ENCODE measurements at regions not wholly inside any gene's neighbourhood (a gene's known extent, or its start where the extent isn't known, plus 50 kb on each side); places are given as distances from the start of the nearest gene placed in this dataset.
A peak's percentile ranks its signal among the peaks of the same experiment; 100 is the strongest.

GRCh38 chr2:139836769-139837168, 1056.6 kb upstream of the NXPH2 start:
- H3K36me3 ChIP-seq (ENCODE audit: insufficient read depth, low read length): no peaks in the 10 kb centered on the region
- no peak overlapping the region for H3K4me3 ChIP-seq
- TF ChIP-seq POLR2AphosphoS5 (IDR thresholded peaks at IDR 0.05; ENCODE audit: borderline replicate concordance, low read depth, low read length): no peak
- TF ChIP-seq FOXP2 (optimal IDR thresholded peaks at IDR 0.05; ENCODE audit: control extremely low read depth, extremely low read length, insufficient read depth): no peak
- no peak for TF ChIP-seq EZH2 (IDR thresholded peaks at IDR 0.05)
- no peak overlapping the region for H3K9ac ChIP-seq (ENCODE audit: insufficient read length)
- H3K27ac ChIP-seq: no peak overlapping the region
- H3K9me3 ChIP-seq (ENCODE audit: low read depth, low read length): peaks cover 5% of the 10 kb centered on the region; the same call in 1 of the 2 replicates
- DNase-seq (ENCODE audit: low read depth, low spot score): no peak

GRCh38 chr2:139835101-139835500, 1054.9 kb upstream of the NXPH2 start:
- DNase-seq (ENCODE audit: low read depth, low spot score): no peak
- Histone ChIP-seq H3K9me3 (ENCODE audit: low read depth, low read length) (no peaks in the 10 kb centered on the region), H3K27ac (no peak overlapping the region), H3K9ac (ENCODE audit: insufficient read length) (no peak overlapping the region), H3K4me3 (no peak overlapping the region), H3K36me3 (ENCODE audit: insufficient read depth, low read length) (no peaks in the 10 kb centered on the region)
- TF ChIP-seq FOXP2 (optimal IDR thresholded peaks at IDR 0.05; ENCODE audit: control extremely low read depth, extremely low read length, insufficient read depth) (no peak), POLR2AphosphoS5 (IDR thresholded peaks at IDR 0.05; ENCODE audit: borderline replicate concordance, low read depth, low read length) (no peak), EZH2 (IDR thresholded peaks at IDR 0.05) (no peak)

GRCh38 chr2:139828011-139828410, 1047.8 kb upstream of the NXPH2 start:
- no peaks in the 10 kb centered on the region for H3K36me3 ChIP-seq (ENCODE audit: insufficient read depth, low read length)
- H3K9me3 ChIP-seq (ENCODE audit: low read depth, low read length): no peaks in the 10 kb centered on the region
- no peak overlapping the region for H3K4me3 ChIP-seq
- H3K27ac ChIP-seq: no peak overlapping the region
- TF ChIP-seq EZH2 (IDR thresholded peaks at IDR 0.05) (no peak), FOXP2 (optimal IDR thresholded peaks at IDR 0.05; ENCODE audit: control extremely low read depth, extremely low read length, insufficient read depth) (no peak), POLR2AphosphoS5 (IDR thresholded peaks at IDR 0.05; ENCODE audit: borderline replicate concordance, low read depth, low read length) (no peak)
- H3K9ac ChIP-seq (ENCODE audit: insufficient read length): no peak overlapping the region
- no peak for DNase-seq (ENCODE audit: low read depth, low spot score)

GRCh38 chr2:139825726-139826125, 1045.5 kb upstream of the NXPH2 start:
- no peak for DNase-seq (ENCODE audit: low read depth, low spot score)
- H3K4me3 ChIP-seq: no peak overlapping the region
- TF ChIP-seq FOXP2 (optimal IDR thresholded peaks at IDR 0.05; ENCODE audit: control extremely low read depth, extremely low read length, insufficient read depth) (no peak), EZH2 (IDR thresholded peaks at IDR 0.05) (no peak), POLR2AphosphoS5 (IDR thresholded peaks at IDR 0.05; ENCODE audit: borderline replicate concordance, low read depth, low read length) (no peak)
- H3K9ac ChIP-seq (ENCODE audit: insufficient read length): no peak overlapping the region
- no peak overlapping the region for H3K27ac ChIP-seq
- no peaks in the 10 kb centered on the region for H3K9me3 ChIP-seq (ENCODE audit: low read depth, low read length)
- no peaks in the 10 kb centered on the region for H3K36me3 ChIP-seq (ENCODE audit: insufficient read depth, low read length)

DNA sequence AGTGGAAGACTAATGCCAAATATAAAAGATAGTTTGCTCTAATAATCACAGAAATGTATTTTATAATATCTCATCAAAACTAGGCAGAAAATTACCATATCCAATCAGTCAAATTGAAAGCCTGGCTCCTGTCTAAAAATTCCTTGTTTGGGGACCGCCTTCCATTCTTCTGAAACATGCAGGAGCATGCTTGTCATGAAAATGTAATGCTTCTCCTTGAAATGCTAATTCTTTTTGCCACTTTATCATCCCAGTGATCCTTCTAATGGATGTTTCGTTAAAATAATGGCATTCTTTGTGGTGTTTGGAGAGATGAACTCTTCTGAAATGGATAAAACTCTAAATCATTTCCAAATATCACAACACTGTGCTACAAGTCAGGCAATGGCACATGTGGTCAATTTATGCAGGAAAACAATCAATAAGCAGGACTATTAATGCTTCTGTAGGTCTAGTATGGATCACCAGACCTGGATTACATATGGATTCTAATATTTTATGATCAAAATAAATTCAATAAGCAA, 1039.1 kb upstream of the NXPH2 start:
- TF ChIP-seq EZH2 (IDR thresholded peaks at IDR 0.05) (no peak), FOXP2 (optimal IDR thresholded peaks at IDR 0.05; ENCODE audit: control extremely low read depth, extremely low read length, insufficient read depth) (no peak), POLR2AphosphoS5 (IDR thresholded peaks at IDR 0.05; ENCODE audit: borderline replicate concordance, low read depth, low read length) (no peak)
- Histone ChIP-seq H3K9me3 (ENCODE audit: low read depth, low read length) (no peaks in the 10 kb centered on the region), H3K4me3 (no peak overlapping the region), H3K27ac (no peak overlapping the region), H3K36me3 (ENCODE audit: insufficient read depth, low read length) (no peaks in the 10 kb centered on the region), H3K9ac (ENCODE audit: insufficient read length) (no peak overlapping the region)
- no peak for DNase-seq (ENCODE audit: low read depth, low spot score)

- Histone ChIP-seq H3K4me3 (no peak overlapping the region), H3K9ac (ENCODE audit: insufficient read length) (no peak overlapping the region), H3K27ac (no peak overlapping the region), H3K9me3 (ENCODE audit: low read depth, low read length) (no peaks in the 10 kb centered on the region), H3K36me3 (ENCODE audit: insufficient read depth, low read length) (no peaks in the 10 kb centered on the region)
- no peak for TF ChIP-seq EZH2 (IDR thresholded peaks at IDR 0.05)
- no peak for TF ChIP-seq FOXP2 (optimal IDR thresholded peaks at IDR 0.05; ENCODE audit: control extremely low read depth, extremely low read length, insufficient read depth)
- TF ChIP-seq POLR2AphosphoS5 (IDR thresholded peaks at IDR 0.05; ENCODE audit: borderline replicate concordance, low read depth, low read length): no peak
- DNase-seq (ENCODE audit: low read depth, low spot score): no peak
These were observed 1034.3 kb upstream of the NXPH2 start for GRCh38 chr2:139814458-139814857.

DNA sequence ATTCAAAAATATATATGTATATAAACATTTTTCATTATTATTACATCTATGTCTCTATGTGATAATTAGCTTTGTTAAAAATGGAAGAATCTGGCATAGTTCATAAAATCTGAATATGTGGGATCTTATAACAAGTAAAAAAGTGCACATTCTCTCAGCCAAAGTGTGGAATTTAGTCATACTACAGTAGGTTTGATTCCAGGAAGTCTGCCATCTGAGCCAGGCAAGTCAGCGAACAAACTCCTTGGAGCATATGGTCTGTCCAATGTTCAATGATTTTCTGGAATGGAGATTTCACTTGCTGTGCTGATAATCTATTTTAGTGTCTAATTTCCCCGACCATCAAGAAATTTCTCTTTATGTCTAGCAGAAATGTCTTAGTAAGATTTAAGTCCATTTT, 1033.2 kb upstream of the NXPH2 start:
- Histone ChIP-seq H3K9ac (ENCODE audit: insufficient read length) (no peak overlapping the region), H3K36me3 (ENCODE audit: insufficient read depth, low read length) (no peaks in the 10 kb centered on the region), H3K27ac (no peak overlapping the region), H3K9me3 (ENCODE audit: low read depth, low read length) (no peaks in the 10 kb centered on the region), H3K4me3 (no peak overlapping the region)
- no peak for TF ChIP-seq FOXP2 (optimal IDR thresholded peaks at IDR 0.05; ENCODE audit: control extremely low read depth, extremely low read length, insufficient read depth)
- DNase-seq (ENCODE audit: low read depth, low spot score): no peak

DNA sequence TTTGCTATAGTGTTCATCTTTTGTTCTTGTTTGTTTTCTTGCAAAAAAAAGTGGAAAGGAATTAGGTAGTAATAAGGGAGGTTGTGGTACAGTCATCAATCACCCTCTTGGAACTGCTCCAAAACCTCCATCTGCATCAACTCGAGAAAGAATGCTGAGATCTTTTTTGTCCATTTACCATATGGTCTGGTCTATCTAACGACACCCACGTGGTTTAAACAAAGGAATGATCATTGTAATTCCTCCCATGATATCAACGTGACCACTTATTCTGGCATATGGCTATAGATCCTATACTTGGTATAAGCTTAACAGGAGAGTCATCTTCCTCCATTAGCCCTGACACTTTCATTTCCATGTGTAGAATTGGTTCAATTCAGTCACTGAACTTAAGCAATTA, 1025.3 kb upstream of the NXPH2 start:
- Histone ChIP-seq H3K27ac (no peak overlapping the region), H3K4me3 (no peak overlapping the region), H3K9ac (ENCODE audit: insufficient read length) (no peak overlapping the region), H3K36me3 (ENCODE audit: insufficient read depth, low read length) (no peaks in the 10 kb centered on the region), H3K9me3 (ENCODE audit: low read depth, low read length) (no peaks in the 10 kb centered on the region)
- TF ChIP-seq POLR2AphosphoS5 (IDR thresholded peaks at IDR 0.05; ENCODE audit: borderline replicate concordance, low read depth, low read length): no peak
- no peak for TF ChIP-seq FOXP2 (optimal IDR thresholded peaks at IDR 0.05; ENCODE audit: control extremely low read depth, extremely low read length, insufficient read depth)
- no peak for TF ChIP-seq EZH2 (IDR thresholded peaks at IDR 0.05)
- no peak for DNase-seq (ENCODE audit: low read depth, low spot score)

DNA sequence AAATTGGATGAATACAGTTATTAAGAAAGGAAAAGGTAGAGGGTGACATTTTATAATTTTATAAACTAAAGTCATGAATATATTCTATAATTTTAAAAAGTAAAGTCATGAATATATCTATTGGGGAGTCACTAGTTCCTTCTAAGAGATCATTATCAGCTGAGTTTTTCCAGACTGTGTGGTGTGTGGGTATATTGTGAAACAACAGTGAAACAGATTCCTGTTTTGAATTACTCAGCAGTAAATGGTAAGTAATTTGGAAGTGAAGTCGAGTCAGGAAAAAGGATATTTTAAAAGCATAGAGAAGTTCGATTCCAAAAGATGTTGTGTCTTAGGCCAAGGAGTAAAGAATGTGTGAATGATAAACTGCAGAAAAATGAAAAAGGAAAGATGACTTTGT, 1018.2 kb upstream of the NXPH2 start:
- H3K27ac ChIP-seq: no peak overlapping the region
- no peaks in the 10 kb centered on the region for H3K36me3 ChIP-seq (ENCODE audit: insufficient read depth, low read length)

More for the DNA sequence above, 1018.2 kb upstream of the NXPH2 start:
- Histone ChIP-seq H3K9me3 (ENCODE audit: low read depth, low read length) (no peaks in the 10 kb centered on the region), H3K9ac (ENCODE audit: insufficient read length) (no peak overlapping the region), H3K4me3 (no peak overlapping the region)
- no peak for TF ChIP-seq FOXP2 (optimal IDR thresholded peaks at IDR 0.05; ENCODE audit: control extremely low read depth, extremely low read length, insufficient read depth)
- TF ChIP-seq EZH2 (IDR thresholded peaks at IDR 0.05): no peak
- TF ChIP-seq POLR2AphosphoS5 (IDR thresholded peaks at IDR 0.05; ENCODE audit: borderline replicate concordance, low read depth, low read length): no peak; the same call in 1 of the 2 replicates
- DNase-seq (ENCODE audit: low read depth, low spot score): peak; percentile 22
